ENCODE measurements at regions not wholly inside any gene's neighbourhood (a gene's known extent, or its start where the extent isn't known, plus 50 kb on each side); places are given as distances from the start of the nearest gene placed in this dataset.
A peak's percentile ranks its signal among the peaks of the same experiment; 100 is the strongest.

DNA sequence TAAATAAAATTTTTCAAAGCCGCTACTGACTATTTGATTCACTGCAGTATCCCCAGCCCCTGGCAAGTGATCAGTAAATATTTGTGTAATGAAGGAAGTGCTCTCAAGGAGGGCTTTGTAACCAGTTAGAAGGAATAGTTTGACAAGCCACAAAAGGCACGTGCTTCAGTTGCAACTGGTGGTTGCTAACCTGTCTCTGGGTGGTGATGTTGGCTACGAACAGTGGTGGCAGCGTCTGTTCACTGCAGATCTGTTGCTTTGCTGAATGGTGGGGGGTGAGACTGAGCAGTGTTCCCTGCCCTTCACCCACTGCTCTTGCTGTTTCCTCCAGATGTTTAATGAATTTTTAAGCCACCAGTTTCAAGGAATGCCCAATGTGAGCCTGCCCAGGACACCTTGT is 73.9 kb upstream of the SIX2 start:
- H3K14ac ChIP-seq (ENCODE audit: low read length in 2 of 2): peak overlapping the region in 1 of 2 experiments; percentile 83
- H3K4me2 ChIP-seq (ENCODE audit: low read length, poor library complexity, severe bottlenecking): no peak overlapping the region
- no peak overlapping the region for H2BK5ac ChIP-seq (ENCODE audit: low read depth, low read length, poor library complexity, severe bottlenecking)
- H3K18ac ChIP-seq (ENCODE audit: low read depth in 1 of 2, low read length in 2 of 2): no peak overlapping the region
- no peak overlapping the region for H2AK5ac ChIP-seq (ENCODE audit: low read length, severe bottlenecking)
- H3K79me1 ChIP-seq (replicated peaks; ENCODE audit: low read length, poor library complexity, severe bottlenecking): no peaks in the 10 kb centered on the region
- H3K27me3 ChIP-seq (ENCODE audit: control insufficient read depth in 1 of 2, insufficient read depth in 1 of 2, low read length in 2 of 2): peaks cover 0 to 22% of the 10 kb centered on the region in 2 experiments
- no peak overlapping the region for H3K27ac ChIP-seq (ENCODE audit: low read length, poor library complexity, severe bottlenecking)
- H3K36me3 ChIP-seq (ENCODE audit: control insufficient read depth in 1 of 2, insufficient read depth in 2 of 2, low read depth in 1 of 2, low read length in 2 of 2): no peaks in the 10 kb centered on the region
- H2AFZ ChIP-seq (ENCODE audit: low read depth, low read length): no peak overlapping the region
- no peak overlapping the region for H4K8ac ChIP-seq (ENCODE audit: low read length)
- no peak overlapping the region for H3K23ac ChIP-seq (ENCODE audit: low read length in 2 of 2)
- H3K4me3 ChIP-seq (ENCODE audit: insufficient read depth in 1 of 2, low read depth in 1 of 2, low read length in 2 of 2): no peak overlapping the region
- no peak overlapping the region for H4K91ac ChIP-seq (ENCODE audit: low read length)
- H3K9ac ChIP-seq (ENCODE audit: low read length): no peak overlapping the region
- H3K4me1 ChIP-seq (ENCODE audit: control insufficient read depth, insufficient read depth, low read depth, low read length): peaks cover 2% of the 10 kb centered on the region
- H2BK15ac ChIP-seq (ENCODE audit: low read depth, poor library complexity, severe bottlenecking): no peak overlapping the region
- no peak overlapping the region for H2BK12ac ChIP-seq (ENCODE audit: low read length in 2 of 2)
- no peak overlapping the region for H2BK120ac ChIP-seq (ENCODE audit: low read depth, low read length)
- no peak overlapping the region for H3K4ac ChIP-seq (ENCODE audit: low read depth in 1 of 2, low read length in 2 of 2)
- H3K9me3 ChIP-seq (ENCODE audit: control insufficient read depth, low read length): no peaks in the 10 kb centered on the region
- WGBS: 61% methylated on average over 4 of the region's 4 CpGs
- no peak for DNase-seq

DNA sequence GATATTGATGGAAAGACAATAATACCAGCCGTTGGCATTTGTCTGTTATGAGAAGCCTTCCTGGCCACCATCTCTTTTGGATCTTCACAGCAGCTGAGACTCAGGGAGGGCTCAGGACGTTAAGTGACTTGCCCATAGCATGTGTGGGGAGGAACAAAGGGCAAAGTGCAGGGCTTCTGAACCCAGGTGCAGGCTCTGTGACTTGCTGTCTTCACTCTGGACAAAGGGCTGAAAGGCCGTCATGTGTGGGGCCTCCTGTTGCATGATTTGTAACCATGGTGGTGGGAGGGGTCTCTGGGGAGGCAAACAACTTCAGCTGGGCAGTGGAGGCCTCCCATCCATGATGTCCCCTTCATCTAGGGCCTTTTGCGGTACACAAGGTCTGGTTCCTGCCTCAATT is 65.5 kb upstream of the SIX2 start:
- no peaks in the 10 kb centered on the region for H3K9me3 ChIP-seq (ENCODE audit: control insufficient read depth, low read length)
- H3K23ac ChIP-seq (ENCODE audit: low read length in 2 of 2): no peak overlapping the region
- no peak overlapping the region for H3K9ac ChIP-seq (ENCODE audit: low read length)
- DNase-seq: no peak
- no peak overlapping the region for H3K4me2 ChIP-seq (ENCODE audit: low read length, poor library complexity, severe bottlenecking)
- no peak overlapping the region for H3K4me3 ChIP-seq (ENCODE audit: insufficient read depth in 1 of 2, low read depth in 1 of 2, low read length in 2 of 2)
- H3K4ac ChIP-seq (ENCODE audit: low read depth in 1 of 2, low read length in 2 of 2): no peak overlapping the region
- no peaks in the 10 kb centered on the region for H3K79me1 ChIP-seq (replicated peaks; ENCODE audit: low read length, poor library complexity, severe bottlenecking)
- H4K8ac ChIP-seq (ENCODE audit: low read length): no peak overlapping the region
- H2BK15ac ChIP-seq (ENCODE audit: low read depth, poor library complexity, severe bottlenecking): no peak overlapping the region
- no peak overlapping the region for H4K91ac ChIP-seq (ENCODE audit: low read length)
- H3K18ac ChIP-seq (ENCODE audit: low read depth in 1 of 2, low read length in 2 of 2): no peak overlapping the region
- peaks cover 0 to 55% of the 10 kb centered on the region in 2 experiments for H3K27me3 ChIP-seq (ENCODE audit: control insufficient read depth in 1 of 2, insufficient read depth in 1 of 2, low read length in 2 of 2)
- H2BK120ac ChIP-seq (ENCODE audit: low read depth, low read length): no peak overlapping the region
- H2BK5ac ChIP-seq (ENCODE audit: low read depth, low read length, poor library complexity, severe bottlenecking): no peak overlapping the region
- H2AFZ ChIP-seq (ENCODE audit: low read depth, low read length): no peak overlapping the region
- no peak overlapping the region for H3K27ac ChIP-seq (ENCODE audit: low read length, poor library complexity, severe bottlenecking)
- H3K14ac ChIP-seq (ENCODE audit: low read length in 2 of 2): no peak overlapping the region
- H2BK12ac ChIP-seq (ENCODE audit: low read length in 2 of 2): no peak overlapping the region
- WGBS: 67% methylated on average over 4 of the region's 4 CpGs
- peaks cover 2% of the 10 kb centered on the region for H3K4me1 ChIP-seq (ENCODE audit: control insufficient read depth, insufficient read depth, low read depth, low read length)
- no peak overlapping the region for H2AK5ac ChIP-seq (ENCODE audit: low read length, severe bottlenecking)
- H3K36me3 ChIP-seq (ENCODE audit: control insufficient read depth in 1 of 2, insufficient read depth in 2 of 2, low read depth in 1 of 2, low read length in 2 of 2): no peaks in the 10 kb centered on the region

DNA sequence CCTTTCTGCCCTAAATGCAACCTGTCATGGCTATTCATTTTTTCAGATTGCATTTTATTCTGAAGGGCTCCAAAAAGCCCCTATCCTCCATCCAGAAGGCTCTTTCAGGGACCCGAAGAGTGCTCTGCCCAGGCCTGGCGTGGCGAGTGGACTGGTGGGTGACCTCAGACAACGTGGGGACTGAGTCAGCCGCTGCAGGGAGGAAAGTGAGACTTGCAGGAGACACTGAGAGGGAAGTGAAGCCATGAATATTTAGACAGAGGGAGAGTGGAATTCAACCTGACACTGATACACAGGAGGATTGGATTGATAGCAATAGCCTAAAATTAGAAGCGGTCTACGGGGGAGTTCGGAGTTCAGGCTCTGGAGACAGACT is 63.6 kb upstream of the SIX2 start:
- Histone ChIP-seq H3K4me1 (ENCODE audit: control insufficient read depth, insufficient read depth, low read depth, low read length) (peaks cover 7% of the 10 kb centered on the region), H3K9ac (ENCODE audit: low read length) (no peak overlapping the region), H2AFZ (ENCODE audit: low read depth, low read length) (no peak overlapping the region), H4K91ac (ENCODE audit: low read length) (no peak overlapping the region), H2AK5ac (ENCODE audit: low read length, severe bottlenecking) (no peak overlapping the region), H3K4ac (ENCODE audit: low read depth in 1 of 2, low read length in 2 of 2) (no peak overlapping the region), H2BK120ac (ENCODE audit: low read depth, low read length) (no peak overlapping the region), H2BK5ac (ENCODE audit: low read depth, low read length, poor library complexity, severe bottlenecking) (no peak overlapping the region), H3K4me3 (ENCODE audit: insufficient read depth in 1 of 2, low read depth in 1 of 2, low read length in 2 of 2) (no peak overlapping the region), H3K36me3 (ENCODE audit: control insufficient read depth in 1 of 2, insufficient read depth in 2 of 2, low read depth in 1 of 2, low read length in 2 of 2) (no peaks in the 10 kb centered on the region), H3K27ac (ENCODE audit: low read length, poor library complexity, severe bottlenecking) (no peak overlapping the region), H3K79me1 (replicated peaks; ENCODE audit: low read length, poor library complexity, severe bottlenecking) (no peaks in the 10 kb centered on the region), H3K27me3 (ENCODE audit: control insufficient read depth in 1 of 2, insufficient read depth in 1 of 2, low read length in 2 of 2) (peaks cover 0 to 73% of the 10 kb centered on the region in 2 experiments), H2BK15ac (ENCODE audit: low read depth, poor library complexity, severe bottlenecking) (no peak overlapping the region), H3K18ac (ENCODE audit: low read depth in 1 of 2, low read length in 2 of 2) (no peak overlapping the region), H3K14ac (ENCODE audit: low read length in 2 of 2) (no peak overlapping the region), H4K8ac (ENCODE audit: low read length) (no peak overlapping the region), H2BK12ac (ENCODE audit: low read length in 2 of 2) (no peak overlapping the region), H3K9me3 (ENCODE audit: control insufficient read depth, low read length) (no peaks in the 10 kb centered on the region), H3K4me2 (ENCODE audit: low read length, poor library complexity, severe bottlenecking) (no peak overlapping the region), H3K23ac (ENCODE audit: low read length in 2 of 2) (no peak overlapping the region)
- no peak for DNase-seq
- 91% methylated on average over 8 of the region's 8 CpGs for WGBS

DNA sequence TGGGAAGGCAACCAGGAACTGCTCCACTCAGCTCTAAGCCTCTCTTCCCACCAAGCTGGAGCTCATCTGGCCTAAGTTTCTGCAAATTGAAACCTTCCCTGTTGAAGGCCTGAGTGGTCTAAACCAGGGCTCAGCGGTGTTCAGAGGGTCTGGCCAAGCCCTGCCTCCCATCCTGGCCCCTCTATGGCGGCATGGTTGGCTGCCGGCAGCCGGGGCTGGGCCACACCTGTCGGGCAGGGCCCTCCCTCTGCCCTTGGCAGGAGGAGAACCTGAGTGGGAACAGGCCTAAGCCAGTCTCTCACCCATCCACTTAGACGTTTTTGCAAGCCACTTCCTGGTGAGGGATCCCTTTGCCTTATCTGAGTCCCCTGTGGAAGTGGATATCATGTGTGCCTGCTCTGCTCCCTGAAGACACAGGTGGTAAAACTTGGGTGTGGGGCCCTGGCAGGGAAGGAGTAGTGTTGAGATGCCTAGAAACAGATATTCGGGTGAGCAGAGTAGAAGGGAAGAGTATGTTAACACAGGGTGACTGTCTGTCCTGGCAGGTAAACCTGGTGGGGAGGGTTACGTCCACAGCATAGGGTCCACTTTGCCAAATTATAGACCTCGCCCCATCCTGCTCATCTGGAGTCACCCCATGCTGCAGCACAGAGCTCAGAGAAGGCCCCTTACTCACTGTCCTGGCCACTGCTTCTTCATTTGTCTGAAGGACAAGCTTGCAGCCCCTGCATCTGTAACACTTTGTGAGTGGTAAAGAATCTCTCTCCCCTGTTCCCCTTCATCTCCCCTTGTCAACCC is 63.0 kb upstream of the SIX2 start:
- H3K4ac ChIP-seq (ENCODE audit: low read depth in 1 of 2, low read length in 2 of 2): no peak overlapping the region

More for the DNA sequence above, 63.0 kb upstream of the SIX2 start:
- no peak overlapping the region for H2BK5ac ChIP-seq (ENCODE audit: low read depth, low read length, poor library complexity, severe bottlenecking)
- H3K4me2 ChIP-seq (ENCODE audit: low read length, poor library complexity, severe bottlenecking): no peak overlapping the region
- no peak overlapping the region for H4K91ac ChIP-seq (ENCODE audit: low read length)
- H2AFZ ChIP-seq (ENCODE audit: low read depth, low read length): no peak overlapping the region
- H3K27me3 ChIP-seq (ENCODE audit: control insufficient read depth in 1 of 2, insufficient read depth in 1 of 2, low read length in 2 of 2): peaks cover 0 to 79% of the 10 kb centered on the region in 2 experiments
- WGBS: 83% methylated on average over 9 of the region's 9 CpGs
- H2BK120ac ChIP-seq (ENCODE audit: low read depth, low read length): no peak overlapping the region
- no peak overlapping the region for H2BK15ac ChIP-seq (ENCODE audit: low read depth, poor library complexity, severe bottlenecking)
- no peak overlapping the region for H3K18ac ChIP-seq (ENCODE audit: low read depth in 1 of 2, low read length in 2 of 2)
- H2BK12ac ChIP-seq (ENCODE audit: low read length in 2 of 2): no peak overlapping the region
- H3K9me3 ChIP-seq (ENCODE audit: control insufficient read depth, low read length): no peaks in the 10 kb centered on the region
- no peak overlapping the region for H3K4me3 ChIP-seq (ENCODE audit: insufficient read depth in 1 of 2, low read depth in 1 of 2, low read length in 2 of 2)
- H2AK5ac ChIP-seq (ENCODE audit: low read length, severe bottlenecking): no peak overlapping the region
- no peak overlapping the region for H3K23ac ChIP-seq (ENCODE audit: low read length in 2 of 2)
- H3K4me1 ChIP-seq (ENCODE audit: control insufficient read depth, insufficient read depth, low read depth, low read length): peaks cover 7% of the 10 kb centered on the region
- DNase-seq: no peak
- H3K36me3 ChIP-seq (ENCODE audit: control insufficient read depth in 1 of 2, insufficient read depth in 2 of 2, low read depth in 1 of 2, low read length in 2 of 2): no peaks in the 10 kb centered on the region
- H4K8ac ChIP-seq (ENCODE audit: low read length): no peak overlapping the region
- no peak overlapping the region for H3K9ac ChIP-seq (ENCODE audit: low read length)
- no peak overlapping the region for H3K14ac ChIP-seq (ENCODE audit: low read length in 2 of 2)
- no peak overlapping the region for H3K27ac ChIP-seq (ENCODE audit: low read length, poor library complexity, severe bottlenecking)
- H3K79me1 ChIP-seq (replicated peaks; ENCODE audit: low read length, poor library complexity, severe bottlenecking): no peaks in the 10 kb centered on the region
